ENCODE measurements at regions not wholly inside any gene's neighbourhood (a gene's known extent, or its start where the extent isn't known, plus 50 kb on each side); places are given as distances from the start of the nearest gene placed in this dataset.

DNA sequence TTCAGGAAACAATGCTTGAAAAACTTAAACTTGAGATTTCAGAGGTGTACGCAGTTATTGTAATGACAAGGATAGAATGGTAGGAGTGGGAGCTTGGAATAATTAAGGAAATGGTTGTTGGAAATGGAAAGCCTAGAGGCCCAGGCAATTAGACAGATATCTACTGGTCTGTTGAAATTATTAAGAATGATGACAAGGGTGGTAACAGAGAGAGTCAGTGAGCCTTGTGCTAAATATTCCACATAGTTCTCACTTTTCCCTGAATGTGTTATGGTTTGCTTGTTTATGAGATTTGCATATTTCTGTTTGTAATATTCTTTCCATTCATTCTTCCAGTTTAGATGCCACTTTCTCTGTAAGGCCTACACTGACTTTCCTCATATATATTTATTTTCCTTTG, 66.0 kb upstream of the ATP2B1 start:
- TF ChIP-seq, protein P1, sequence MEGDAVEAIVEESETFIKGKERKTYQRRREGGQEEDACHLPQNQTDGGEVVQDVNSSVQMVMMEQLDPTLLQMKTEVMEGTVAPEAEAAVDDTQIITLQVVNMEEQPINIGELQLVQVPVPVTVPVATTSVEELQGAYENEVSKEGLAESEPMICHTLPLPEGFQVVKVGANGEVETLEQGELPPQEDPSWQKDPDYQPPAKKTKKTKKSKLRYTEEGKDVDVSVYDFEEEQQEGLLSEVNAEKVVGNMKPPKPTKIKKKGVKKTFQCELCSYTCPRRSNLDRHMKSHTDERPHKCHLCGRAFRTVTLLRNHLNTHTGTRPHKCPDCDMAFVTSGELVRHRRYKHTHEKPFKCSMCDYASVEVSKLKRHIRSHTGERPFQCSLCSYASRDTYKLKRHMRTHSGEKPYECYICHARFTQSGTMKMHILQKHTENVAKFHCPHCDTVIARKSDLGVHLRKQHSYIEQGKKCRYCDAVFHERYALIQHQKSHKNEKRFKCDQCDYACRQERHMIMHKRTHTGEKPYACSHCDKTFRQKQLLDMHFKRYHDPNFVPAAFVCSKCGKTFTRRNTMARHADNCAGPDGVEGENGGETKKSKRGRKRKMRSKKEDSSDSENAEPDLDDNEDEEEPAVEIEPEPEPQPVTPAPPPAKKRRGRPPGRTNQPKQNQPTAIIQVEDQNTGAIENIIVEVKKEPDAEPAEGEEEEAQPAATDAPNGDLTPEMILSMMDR (IDR thresholded peaks at IDR 0.05; ENCODE audit: low read depth, low read length, missing input control), result no peak
- TF ChIP-seq EGR1 (IDR thresholded peaks at IDR 0.05; ENCODE audit: low read depth in 2 of 2), result no peak
- TF ChIP-seq RAD21 (IDR thresholded peaks at IDR 0.05), result no peak
- TF ChIP-seq, protein P2, sequence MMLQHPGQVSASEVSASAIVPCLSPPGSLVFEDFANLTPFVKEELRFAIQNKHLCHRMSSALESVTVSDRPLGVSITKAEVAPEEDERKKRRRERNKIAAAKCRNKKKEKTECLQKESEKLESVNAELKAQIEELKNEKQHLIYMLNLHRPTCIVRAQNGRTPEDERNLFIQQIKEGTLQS (IDR thresholded peaks at IDR 0.05), result no peak
- no peak for TF ChIP-seq YY1 (IDR thresholded peaks at IDR 0.05)
- no peak for TF ChIP-seq GABPA (IDR thresholded peaks at IDR 0.05 in 1 of 2, conservative IDR thresholded peaks at IDR 0.05 in 1 of 2)
- TF ChIP-seq SP1 (IDR thresholded peaks at IDR 0.05), result no peak
- no peak for TF ChIP-seq MAX (IDR thresholded peaks at IDR 0.05)
- no peak for TF ChIP-seq TAF1 (conservative IDR thresholded peaks at IDR 0.05)
